GM18861 (cell line): ENCODE measurements at regions not wholly inside any gene's neighbourhood (a gene's known extent, or its start where the extent isn't known, plus 50 kb on each side); places are given as distances from the start of the nearest gene placed in this dataset.
"Not testable (repeated sequence)": the region's sequence is repeated elsewhere in the genome, so short reads cannot be mapped to it uniquely, and the experiment has no call there.

Experiments
- ATAC-seq: cut with Tn5 transposase; IDR thresholded peaks from one replicate; pipeline ENCODE4 v1.9.1; 2021; ENCODE audit not compliant: unreplicated experiment

DNA sequence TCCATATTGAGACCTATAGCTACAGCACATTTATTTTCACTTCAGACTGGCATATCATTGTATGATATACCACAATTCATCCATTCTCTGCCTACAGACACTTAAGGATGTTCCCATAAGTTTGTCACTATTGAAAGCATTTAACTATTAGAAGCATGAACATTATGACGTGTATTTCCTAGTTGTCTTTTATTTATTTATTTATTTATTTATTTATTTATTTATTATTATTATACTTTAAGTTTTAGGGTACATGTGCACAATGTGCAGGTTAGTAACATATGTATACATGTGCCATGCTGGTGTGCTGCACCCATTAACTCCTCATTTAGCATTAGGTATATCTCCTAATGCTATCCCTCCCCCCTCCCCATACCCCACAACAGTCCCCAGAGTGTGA lies 448.0 kb downstream of the TMEM232 start:
- not testable (repeated sequence) for ATAC-seq

DNA sequence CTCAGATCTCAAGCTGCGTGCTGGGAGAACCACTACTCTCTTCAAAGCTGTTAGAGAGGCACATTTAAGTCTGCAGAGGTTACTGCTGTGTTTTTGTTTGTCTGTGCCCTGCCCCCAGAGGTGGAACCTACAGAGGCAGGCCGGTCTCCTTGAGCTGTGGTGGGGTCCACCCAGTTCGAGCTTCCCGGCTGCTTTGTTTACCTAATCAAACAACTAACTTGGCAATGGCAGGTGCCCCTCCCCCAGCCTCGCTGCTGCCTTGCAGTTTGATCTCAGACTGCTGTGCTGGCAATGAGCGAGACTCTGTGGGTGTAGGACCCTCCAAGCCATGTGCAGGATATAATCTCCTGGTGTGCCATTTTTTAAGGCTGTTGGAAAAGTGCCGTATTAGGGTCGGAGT lies 442.4 kb downstream of the TMEM232 start:
- not testable (repeated sequence) for ATAC-seq

DNA sequence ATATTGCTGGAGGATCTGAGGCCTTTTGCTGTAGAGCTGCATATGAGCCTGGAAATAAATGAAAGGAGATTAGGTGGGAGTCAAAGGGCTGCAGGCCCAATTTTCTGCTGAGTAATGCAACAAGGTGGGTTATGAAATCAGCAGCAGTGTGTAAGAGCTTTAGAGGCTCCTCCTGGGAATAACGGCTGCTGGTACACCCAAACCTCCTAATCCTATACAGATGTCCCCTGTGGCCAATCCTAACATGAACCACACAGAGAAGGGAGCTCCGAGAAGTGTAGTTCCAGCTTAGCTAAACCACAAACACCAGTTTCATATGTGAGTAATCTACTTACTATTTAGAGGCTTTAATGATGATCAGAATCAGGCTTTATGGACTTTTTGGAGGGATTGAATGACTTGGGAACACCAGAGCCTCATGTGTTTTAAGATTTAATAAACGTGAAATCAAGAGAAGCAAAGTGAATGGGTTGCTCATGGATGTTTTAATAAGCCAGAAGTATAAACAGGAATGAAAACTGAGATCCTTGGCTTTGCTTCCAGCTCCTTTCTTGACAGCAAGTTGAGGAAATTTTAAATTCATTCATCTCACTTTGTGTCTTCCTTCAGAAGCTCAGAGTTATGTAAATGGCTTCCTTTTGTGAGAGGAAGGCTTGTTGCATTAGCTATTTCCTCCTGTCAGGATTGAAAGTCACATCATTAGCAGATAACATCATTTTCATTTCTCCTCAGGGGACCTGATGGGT lies 437.5 kb downstream of the TMEM232 start:
- no peak for ATAC-seq

DNA sequence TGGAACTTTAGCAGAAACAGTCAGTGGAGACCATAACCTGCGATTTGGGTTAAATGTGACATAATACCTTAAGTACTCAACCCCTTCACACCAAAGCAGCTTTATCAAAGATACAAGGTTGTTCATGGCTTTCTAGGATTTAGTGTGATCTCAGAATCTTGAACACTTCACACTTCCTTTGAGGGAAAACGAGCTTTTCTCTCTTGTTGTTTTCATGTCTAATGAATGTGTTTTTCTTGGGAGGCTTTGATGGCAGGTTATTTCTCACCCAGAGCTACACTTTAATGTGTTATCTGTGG lies 437.0 kb downstream of the TMEM232 start:
- ATAC-seq, result no peak

DNA sequence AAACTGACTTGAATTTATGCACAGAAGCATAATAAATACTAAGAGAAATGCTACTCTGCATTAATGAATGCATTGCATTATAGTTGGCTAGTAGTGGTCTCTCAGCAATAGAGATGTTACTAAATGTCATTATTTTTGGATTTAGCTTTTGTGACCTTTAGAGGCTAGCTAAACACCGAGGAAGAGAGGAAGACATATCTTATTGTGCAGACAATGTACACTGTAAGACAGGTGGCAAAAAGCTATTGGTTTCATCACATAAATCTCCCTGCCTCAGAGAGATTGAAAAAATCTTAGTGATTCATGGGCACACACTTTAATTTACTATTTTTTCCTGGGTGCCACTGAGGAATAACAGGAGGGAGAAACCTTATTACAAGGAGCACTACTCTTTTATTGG lies 435.9 kb downstream of the TMEM232 start:
- no peak for ATAC-seq

DNA sequence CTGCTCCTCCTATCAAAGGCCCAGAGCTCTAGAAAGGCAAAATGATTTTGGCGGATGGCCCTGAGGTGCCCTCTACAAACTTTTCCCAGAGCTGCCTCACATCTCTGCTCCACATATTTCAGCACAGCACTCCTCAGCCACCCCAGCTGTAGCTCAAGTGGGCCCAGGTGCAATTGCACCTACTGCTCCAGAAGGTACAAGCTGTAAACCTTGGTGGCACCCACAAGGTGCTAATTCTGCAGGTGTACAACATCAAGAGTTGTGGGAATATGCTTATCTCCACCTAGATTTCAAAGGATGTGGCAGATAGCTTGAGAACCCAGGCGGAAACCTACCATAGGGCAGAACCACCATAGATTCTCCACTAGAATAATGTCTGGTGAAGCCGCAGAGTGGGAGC lies 432.2 kb downstream of the TMEM232 start:
- ATAC-seq, result no peak

DNA sequence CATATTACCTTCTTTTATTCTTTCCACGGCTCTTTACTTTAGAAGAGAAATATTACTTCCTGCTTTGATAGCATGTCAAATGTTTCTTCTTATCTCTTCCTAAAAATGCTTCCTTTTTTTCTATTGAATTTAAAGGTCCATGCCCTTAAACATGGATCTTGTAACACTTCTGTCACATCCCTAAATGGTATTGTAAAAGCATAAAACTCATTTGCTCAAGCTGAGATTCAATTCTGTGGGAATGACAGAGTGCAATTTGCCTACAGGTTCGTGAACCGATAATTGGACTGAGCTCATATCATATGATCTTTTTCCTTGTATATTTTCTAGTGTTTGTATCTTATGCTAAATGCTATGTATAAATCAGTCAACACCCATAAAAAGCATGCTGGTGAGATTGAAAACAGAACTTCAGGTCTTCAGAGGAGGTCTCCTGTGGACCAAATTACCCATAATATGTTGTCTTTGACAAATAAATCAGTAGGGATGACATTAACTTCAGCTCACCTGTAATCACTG lies 429.3 kb downstream of the TMEM232 start:
- ATAC-seq, result no peak

DNA sequence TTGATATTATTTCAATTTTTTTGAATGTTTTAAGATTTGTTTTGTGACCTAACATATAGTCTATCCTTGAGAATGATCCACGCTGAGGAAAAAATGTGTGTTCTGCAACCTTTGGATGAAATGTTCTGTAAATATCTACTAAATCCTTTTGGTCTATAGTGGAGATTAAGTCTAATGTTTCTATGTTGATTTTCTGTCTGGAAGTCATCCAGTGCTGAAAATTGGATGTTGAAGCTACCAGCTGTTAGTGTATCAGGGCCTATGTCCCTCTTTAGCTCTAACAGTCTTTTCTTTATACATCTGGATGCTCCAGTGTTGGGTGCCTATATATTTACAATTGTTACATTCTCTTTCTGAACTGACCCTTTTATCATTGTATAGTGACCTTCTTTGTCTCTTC lies 422.3 kb downstream of the TMEM232 start:
- no peak for ATAC-seq

DNA sequence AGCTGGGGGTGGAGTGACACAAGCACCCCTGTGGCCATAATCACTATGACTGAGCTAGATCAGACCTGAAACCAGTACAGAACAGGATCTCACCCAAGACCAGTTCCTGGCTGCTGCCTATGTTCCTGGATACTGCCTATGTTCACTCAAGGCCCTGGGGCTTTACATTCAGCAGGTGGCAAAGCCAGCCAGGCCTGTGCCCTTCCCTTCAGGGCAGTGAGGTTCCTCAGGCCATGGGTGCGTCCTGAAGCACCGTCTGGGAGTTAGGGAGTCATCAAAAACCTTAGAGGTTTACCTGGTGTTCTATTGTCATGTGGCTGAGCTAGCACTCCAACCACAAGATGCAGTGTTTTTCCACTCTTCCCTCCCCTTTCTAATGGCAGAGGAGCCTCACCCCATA lies 419.8 kb downstream of the TMEM232 start:
- ATAC-seq, result no peak

DNA sequence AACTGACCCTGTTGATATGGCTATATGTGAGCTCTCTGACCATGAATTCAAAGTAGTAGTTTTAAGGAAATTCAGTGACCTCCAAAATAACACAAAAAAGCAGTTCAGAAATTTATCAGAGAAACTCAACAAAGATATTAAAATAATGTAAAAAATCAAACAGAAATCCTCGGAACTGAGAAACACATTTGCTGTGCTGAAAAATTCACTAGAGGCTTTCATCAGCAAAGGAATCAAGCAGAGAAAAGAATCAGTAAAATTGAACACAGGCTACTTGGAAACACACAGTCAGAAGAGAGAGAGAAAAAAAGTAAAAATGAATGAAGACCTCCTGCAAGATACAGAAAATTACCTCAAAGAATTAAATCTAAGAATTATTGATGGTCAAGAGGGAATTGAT lies 417.2 kb downstream of the TMEM232 start:
- ATAC-seq, result no peak

DNA sequence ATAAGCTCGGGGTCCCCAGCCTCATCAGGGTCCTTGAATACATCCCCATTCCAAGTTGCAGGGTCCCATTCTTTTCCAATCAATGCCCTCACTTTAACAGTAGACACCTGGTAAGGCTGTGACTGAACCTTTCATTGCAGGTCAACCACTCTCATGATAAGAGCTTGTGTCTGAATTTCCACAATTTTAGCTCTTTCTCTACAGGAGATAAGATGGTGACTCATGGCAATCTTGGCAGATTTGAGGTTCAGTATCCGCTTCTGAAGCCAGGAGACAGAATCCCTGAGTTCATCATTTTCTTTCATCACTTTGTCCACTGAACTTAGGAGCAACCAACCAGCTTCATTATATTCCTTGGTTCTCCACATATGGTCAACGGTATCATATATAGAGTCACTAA lies 409.9 kb downstream of the TMEM232 start:
- not testable (repeated sequence) for ATAC-seq

DNA sequence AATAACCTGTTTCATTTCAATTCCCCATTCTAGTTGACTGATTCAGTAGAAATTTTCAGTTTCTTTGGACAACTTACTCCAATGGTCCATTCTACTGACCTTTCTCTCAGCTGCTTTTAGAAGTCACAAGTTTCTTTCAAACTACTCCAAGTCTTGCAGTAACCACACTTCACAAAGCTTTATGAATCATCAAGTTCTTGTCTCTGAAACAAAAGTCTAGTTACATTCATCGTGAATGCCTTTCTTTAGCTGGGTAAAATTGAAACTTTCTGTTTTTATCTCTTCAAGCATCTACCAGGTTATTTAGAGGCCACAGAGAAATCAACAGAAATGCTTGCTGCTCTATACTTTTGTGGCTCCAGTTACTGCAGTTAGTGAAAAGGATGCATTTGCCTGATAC lies 405.4 kb downstream of the TMEM232 start:
- ATAC-seq, result peak; percentile 68

DNA sequence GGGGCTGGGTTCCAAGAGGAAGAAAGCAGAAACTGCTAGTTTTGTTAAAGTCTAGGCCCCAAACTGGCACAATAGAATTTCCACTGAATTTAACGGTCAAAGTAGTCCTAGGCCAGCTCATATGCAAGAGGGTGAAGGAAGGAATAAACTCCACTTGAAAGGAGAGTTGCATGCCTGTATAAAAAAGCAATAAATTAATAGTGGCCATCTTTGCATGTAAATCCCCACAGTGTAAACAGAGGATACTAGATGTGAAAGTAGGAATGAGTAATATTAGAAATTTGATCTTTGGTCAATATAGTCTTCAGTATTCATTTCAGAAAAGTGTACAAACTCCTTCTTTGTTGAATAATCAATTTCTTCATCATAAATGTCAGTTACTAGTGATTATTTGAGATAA lies 403.1 kb downstream of the TMEM232 start:
- no peak for ATAC-seq

DNA sequence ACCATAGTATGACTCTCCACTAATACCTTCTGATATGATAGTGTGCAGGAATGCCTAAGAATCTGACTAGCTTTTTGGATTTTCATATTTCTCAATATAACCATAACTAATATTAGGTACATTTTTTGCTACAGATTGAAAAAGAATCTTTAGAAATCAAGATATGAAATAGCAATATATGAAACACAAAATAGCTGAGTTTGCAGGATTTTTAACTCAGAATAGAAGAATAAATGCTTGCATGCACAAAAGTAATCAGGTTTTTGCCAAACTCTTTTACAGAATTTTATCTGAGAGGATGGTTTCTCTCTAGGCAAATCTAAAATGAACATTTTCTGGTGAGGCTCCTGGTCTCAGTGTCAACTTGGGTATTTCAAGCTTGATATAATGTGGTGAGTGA lies 402.6 kb downstream of the TMEM232 start:
- no peak for ATAC-seq

DNA sequence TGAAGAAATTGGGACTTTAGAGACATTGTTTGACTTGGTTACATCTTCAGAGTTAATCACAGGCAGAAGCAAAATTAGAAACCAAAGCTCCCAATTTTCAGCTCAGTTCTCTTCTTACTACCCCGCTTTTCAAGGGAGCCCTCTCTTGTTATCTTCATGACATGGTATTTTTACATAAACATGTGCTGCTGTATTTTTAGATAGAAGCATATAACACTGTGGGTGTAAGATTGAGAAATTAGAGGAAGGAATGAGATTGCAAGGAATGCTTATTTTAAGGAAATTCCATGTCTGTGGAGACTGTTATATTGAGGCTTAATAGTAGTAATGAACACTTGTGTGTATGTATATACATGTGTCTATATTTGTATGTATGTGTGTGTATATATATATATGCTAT lies 401.6 kb downstream of the TMEM232 start:
- ATAC-seq, result no peak

DNA sequence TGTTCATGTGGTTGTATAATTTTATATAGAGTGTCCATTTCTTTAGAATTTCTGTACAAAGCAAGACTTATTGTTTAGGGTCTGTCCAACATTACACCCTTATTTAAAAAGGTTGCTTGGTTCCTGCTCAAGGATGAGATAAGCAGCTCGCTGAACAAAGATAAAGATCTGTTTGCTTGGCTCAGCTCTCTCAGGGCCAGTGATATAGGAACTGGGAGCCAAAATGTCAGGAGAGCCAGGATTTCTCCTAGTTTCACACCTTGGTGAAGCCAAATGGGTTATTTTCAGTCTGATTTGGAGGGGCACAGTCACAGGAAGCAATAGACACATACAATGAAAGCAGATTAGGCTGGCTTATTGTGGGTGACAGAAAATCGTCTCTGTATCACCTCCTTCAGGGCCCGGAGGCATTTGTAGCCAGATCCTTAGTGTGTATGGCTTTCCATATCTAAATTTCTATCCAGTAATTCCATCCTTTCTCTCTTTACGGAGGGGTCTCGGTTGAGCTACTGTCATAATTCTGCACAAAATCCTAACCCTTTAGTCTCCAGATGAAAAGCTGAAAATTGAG lies 396.4 kb downstream of the TMEM232 start:
- ATAC-seq, result no peak

DNA sequence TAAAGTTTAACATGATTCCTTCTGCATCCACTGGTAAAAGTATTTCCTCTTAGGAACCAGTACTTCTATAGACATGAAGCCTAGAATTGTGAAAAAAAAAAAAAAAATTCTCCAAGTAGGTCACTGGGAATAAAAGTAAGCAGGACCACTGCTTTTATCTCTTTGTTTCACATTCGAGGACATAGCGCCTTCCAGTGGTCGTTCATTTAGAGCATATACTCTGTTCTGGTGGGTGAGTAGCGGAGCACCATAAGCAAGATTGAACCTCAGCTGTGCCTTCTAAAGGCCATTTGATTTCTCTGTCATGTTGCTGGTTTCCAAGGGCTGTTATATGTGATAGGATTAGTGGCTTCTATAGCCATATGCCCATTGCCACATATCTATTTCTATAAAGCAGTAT lies 393.1 kb downstream of the TMEM232 start:
- ATAC-seq, result no peak

DNA sequence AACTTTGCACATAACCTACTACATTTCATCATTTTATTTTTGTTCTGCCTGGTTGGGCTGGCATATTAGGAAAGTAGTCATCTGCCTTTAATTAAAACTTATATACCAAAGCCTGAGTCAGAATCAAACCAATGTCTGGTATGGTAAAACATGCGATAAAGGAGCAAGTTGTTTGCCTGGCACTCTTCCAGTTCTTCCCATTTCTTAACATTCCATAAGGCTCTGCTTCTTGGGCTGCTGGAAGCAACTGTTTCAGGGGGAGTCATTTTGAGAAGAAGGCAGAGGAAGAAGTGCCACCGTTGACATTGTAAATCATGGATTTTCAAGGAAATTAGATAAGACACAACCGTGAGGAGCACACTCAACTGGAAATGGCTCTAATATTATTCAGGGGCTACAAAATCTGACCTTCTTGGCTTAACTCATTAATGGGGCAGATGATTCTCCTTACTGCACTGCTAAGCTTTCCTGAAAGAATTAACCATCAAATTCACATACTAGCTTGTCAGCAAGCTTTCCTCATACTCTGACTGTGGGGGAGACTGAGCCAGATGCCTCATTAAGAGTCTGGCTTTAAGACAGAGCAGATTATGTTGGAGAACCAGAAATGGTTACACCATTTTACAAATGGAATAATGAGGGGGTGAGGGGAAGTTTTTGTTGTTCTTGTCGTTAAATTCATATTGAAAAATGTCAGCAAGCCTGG lies 391.0 kb downstream of the TMEM232 start:
- ATAC-seq, result no peak

DNA sequence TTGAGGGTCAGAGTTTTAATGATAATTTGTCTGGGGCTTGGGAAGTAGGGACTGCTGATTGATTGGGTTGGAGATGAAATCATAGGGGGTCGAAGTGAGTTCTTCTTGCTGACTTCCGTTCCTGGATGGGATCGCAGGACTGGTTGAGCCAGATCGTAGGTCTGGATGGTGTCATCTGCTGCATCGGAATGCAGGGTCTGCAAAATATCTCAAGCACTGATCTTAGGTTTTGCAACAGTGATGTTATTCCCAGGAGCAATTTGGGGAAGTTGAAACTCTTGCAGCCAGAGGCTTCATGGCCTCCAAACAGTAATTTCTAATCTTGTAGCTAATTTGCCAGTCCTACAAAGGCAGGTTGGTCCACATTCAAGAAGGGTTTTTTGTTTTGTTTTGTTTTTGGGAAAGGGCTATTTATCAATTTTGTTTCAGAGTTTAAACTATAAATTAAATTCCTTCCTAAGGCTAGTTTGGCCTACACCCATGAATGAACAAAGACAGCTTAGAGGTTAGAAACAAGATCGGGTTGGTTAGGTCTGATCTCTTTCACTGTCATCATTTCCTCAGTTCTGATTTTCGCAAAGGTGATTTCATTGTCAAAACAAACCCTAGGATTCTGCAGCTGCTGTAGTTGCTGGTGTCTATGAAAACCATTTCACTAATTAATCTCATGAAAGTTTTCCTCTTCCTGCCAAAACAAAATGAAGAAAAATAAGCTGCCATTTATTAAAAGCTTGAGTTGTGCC lies 388.0 kb downstream of the TMEM232 start:
- ATAC-seq, result no peak

DNA sequence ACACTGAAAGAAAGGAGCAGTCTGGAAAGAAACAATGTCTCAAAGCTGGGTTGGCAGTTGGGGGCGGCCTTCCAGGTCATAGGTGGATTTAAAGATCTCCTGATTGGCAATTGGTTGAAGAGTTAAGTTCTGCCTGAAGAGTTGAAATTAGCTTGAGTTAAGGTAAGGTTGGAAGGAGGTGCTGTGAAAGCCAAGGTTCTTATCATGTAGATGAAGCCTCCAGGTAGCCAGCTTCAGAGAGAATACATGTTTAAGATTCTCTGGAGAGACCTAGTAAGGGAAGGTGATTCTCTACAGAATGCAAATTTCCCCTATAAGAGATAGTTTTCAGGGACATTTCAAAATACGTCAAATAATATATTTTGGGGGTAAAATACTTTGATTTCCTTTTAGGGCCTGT lies 387.1 kb downstream of the TMEM232 start:
- no peak for ATAC-seq

DNA sequence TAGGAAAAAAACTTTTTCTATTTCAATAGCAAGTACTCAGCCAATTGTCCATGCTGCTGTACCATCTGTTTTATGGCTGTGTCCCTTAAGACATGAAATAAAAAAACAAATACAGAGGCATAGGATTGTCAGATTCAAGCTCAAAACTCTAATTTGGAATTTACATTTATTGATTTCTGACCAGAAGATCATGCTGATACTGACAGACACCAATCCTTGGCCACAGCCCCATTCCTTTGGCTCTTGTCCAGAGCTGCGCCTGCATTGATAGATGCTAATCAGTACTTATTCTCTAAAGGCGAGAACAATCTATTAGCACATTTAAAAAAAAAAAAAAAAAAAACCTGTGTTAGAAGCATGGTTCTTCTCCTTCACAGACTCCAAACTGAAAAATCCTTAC lies 384.6 kb downstream of the TMEM232 start:
- ATAC-seq, result no peak

DNA sequence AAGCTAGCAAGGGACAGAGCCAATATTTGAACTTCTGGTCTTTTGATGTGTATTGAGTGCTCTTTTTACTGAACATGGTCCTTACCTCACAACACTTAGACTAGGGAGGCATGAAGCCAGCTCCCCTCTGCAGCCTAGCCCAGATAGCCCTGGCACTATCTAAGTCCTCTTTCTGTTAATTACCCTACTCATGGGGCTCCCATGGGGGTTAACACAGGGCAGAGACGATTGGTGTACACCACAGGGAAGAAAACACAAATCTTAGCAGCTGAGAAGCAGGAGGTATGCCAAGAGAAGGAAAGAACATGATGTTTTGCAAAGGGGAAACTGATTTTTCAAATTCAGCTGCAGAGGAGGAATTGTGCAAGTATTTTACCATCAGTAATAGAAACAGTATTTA lies 383.8 kb downstream of the TMEM232 start:
- ATAC-seq, result no peak
